ENCODE measurements at regions not wholly inside any gene's neighbourhood (a gene's known extent, or its start where the extent isn't known, plus 50 kb on each side); places are given as distances from the start of the nearest gene placed in this dataset.

- Histone ChIP-seq H3K4me1 (ENCODE audit: control insufficient read depth, insufficient read depth, low read length) (no peaks in the 10 kb centered on the region), H3K9me3 (ENCODE audit: control insufficient read depth, insufficient read depth, low read depth, low read length) (no peaks in the 10 kb centered on the region), H3K27me3 (ENCODE audit: control insufficient read depth, insufficient read depth, low read length) (no peaks in the 10 kb centered on the region), H3K27ac (ENCODE audit: low read length) (no peak overlapping the region), H3K4me3 (ENCODE audit: low read depth in 2 of 2, low read length in 2 of 2) (no peak overlapping the region), H3K36me3 (ENCODE audit: control insufficient read depth, insufficient read depth, low read length) (no peaks in the 10 kb centered on the region)
- BruUV-seq (replicated peaks), result no TSS peak
- no peak for DNase-seq (ENCODE audit: low read depth, low spot score)
- ChIA-PET POLR2A (no interaction called here), CTCF (no interaction called here)
- no peak for ATAC-seq
- no peak for TF ChIP-seq CTCF (IDR thresholded peaks at IDR 0.05)
- TF ChIP-seq REST (IDR thresholded peaks at IDR 0.05; ENCODE audit: insufficient read depth in 1 of 2, low read depth in 2 of 2, low read length in 1 of 2), result no peak
- no peak for TF ChIP-seq POLR2AphosphoS5 (IDR thresholded peaks at IDR 0.05; ENCODE audit: low read depth, low read length)
- TF ChIP-seq TCF7L2 (IDR thresholded peaks at IDR 0.05; ENCODE audit: low read depth, low read length), result no peak
- TF ChIP-seq SIN3A (IDR thresholded peaks at IDR 0.05; ENCODE audit: borderline replicate concordance, insufficient read depth, low read depth, low read length), result no peak
- in situ Hi-C loops (cut with HindIII; ENCODE audit: low pct_unique_long_range_greater_than_20kb, low sequenced_read_pairs) (no loop called here), intact Hi-C loops (cut with micrococcal nuclease; ENCODE audit: unreplicated experiment) (no loop called here)
Observed at GRCh38 chr7:33730958-33731357, 174.4 kb upstream of the BMPER start.

- H3K4me1 ChIP-seq (ENCODE audit: control insufficient read depth, insufficient read depth, low read length), result no peaks in the 10 kb centered on the region
- DNase-seq (ENCODE audit: low read depth, low spot score), result no peak
- no peak for ATAC-seq
- ChIA-PET CTCF (no interaction called here), POLR2A (interaction anchor here (0.6 kb wide), 1 partner anchor 319 kb away, joined by 3 read pairs; no protein-coding TSS in a partner anchor)
- intact Hi-C loops (cut with micrococcal nuclease; ENCODE audit: unreplicated experiment), result no loop called here
- no TSS peak for BruUV-seq (replicated peaks)
- TF ChIP-seq POLR2AphosphoS5 (IDR thresholded peaks at IDR 0.05; ENCODE audit: low read depth, low read length), result no peak
- no peak for TF ChIP-seq TCF7L2 (IDR thresholded peaks at IDR 0.05; ENCODE audit: low read depth, low read length)
- TF ChIP-seq CTCF (IDR thresholded peaks at IDR 0.05), result no peak
- no peak for TF ChIP-seq SIN3A (IDR thresholded peaks at IDR 0.05; ENCODE audit: borderline replicate concordance, insufficient read depth, low read depth, low read length)
- TF ChIP-seq REST (IDR thresholded peaks at IDR 0.05; ENCODE audit: insufficient read depth in 1 of 2, low read depth in 2 of 2, low read length in 1 of 2), result no peak
- no peaks in the 10 kb centered on the region for H3K27me3 ChIP-seq (ENCODE audit: control insufficient read depth, insufficient read depth, low read length)
- in situ Hi-C loops (cut with HindIII; ENCODE audit: low pct_unique_long_range_greater_than_20kb, low sequenced_read_pairs), result no loop called here
- H3K27ac ChIP-seq (ENCODE audit: low read length), result no peak overlapping the region
- H3K9me3 ChIP-seq (ENCODE audit: control insufficient read depth, insufficient read depth, low read depth, low read length), result no peaks in the 10 kb centered on the region
- no peak overlapping the region for H3K4me3 ChIP-seq (ENCODE audit: low read depth in 2 of 2, low read length in 2 of 2)
- no peaks in the 10 kb centered on the region for H3K36me3 ChIP-seq (ENCODE audit: control insufficient read depth, insufficient read depth, low read length)
Observed at GRCh38 chr7:33731912-33732311, 173.4 kb upstream of the BMPER start.
